Spleen (tissue), 11 donors: ENCODE measurements at regions not wholly inside any gene's neighbourhood (a gene's known extent, or its start where the extent isn't known, plus 50 kb on each side); places are given as distances from the start of the nearest gene placed in this dataset.
A peak's percentile ranks its signal among the peaks of the same experiment; 100 is the strongest.

ENCODE experiments used
- DNase-seq: peaks from one replicate; pipeline ENCODE4 v3.0.0-alpha.2; 2020
- H3K27ac ChIP-seq, 8 donors: fragments of 200-600 bp; sonication (generic) in 7 of 8; 1 replicate in 4 of 8; 2 replicates in 4 of 8; pipeline versions ENCODE4 v1.5.0 to v1.8.0; 2016 to 2021; ENCODE audit warnings: inconsistent platforms in 4 of 8, mild to moderate bottlenecking in 4 of 8, moderate library complexity in 1 of 8
- H3K27me3 ChIP-seq, 7 donors: fragments of 200-600 bp; sonication (generic) in 6 of 7; replicated peaks in 1 of 7; 1 replicate in 4 of 7; 2 replicates in 3 of 7; pipeline versions ENCODE4 v1.5.0 to v1.8.0; 2016 to 2021; ENCODE audit warnings: inconsistent platforms in 3 of 7, mild to moderate bottlenecking in 1 of 7
- H3K36me3 ChIP-seq, 6 donors: fragments of 200-600 bp; sonication (generic) in 5 of 6; 1 replicate in 4 of 6; 2 replicates in 2 of 6; pipeline versions ENCODE4 v1.5.0 to v1.8.0; 2016 to 2021; ENCODE audit warnings: inconsistent platforms in 2 of 6
- H3K4me1 ChIP-seq, 6 donors: fragments of 200-600 bp; sonication (generic) in 5 of 6; 1 replicate in 3 of 6; 2 replicates in 3 of 6; pipeline versions ENCODE4 v1.5.0 to v1.8.0; 2016 to 2021; ENCODE audit warnings: inconsistent platforms in 3 of 6
- H3K4me3 ChIP-seq, 8 donors: fragments of 200-600 bp; sonication (generic) in 7 of 8; 1 replicate in 4 of 8; 2 replicates in 4 of 8; pipeline versions ENCODE4 v1.5.0 to v1.8.0; 2016 to 2021; ENCODE audit warnings: inconsistent platforms in 4 of 8, mild to moderate bottlenecking in 4 of 8, moderate library complexity in 2 of 8
- H3K9me3 ChIP-seq, 8 donors: fragments of 200-600 bp; sonication (generic) in 7 of 8; 1 replicate in 4 of 8; 2 replicates in 4 of 8; pipeline versions ENCODE4 v1.5.0 to v1.8.0; 2016 to 2021; ENCODE audit warnings: inconsistent platforms in 4 of 8
- CTCF ChIP-seq, 11 experiments: fragments of 200-600 bp in 7 of 11; fragments of 450-650 bp in 4 of 11; sonication (generic) in 4 of 11; IDR thresholded peaks in 8 of 11; conservative IDR thresholded peaks in 3 of 11; 1 replicate in 7 of 11; 2 replicates in 4 of 11; pipeline versions ENCODE4 v1.4.0 to v1.8.0; 2016 to 2021; ENCODE audit warnings: antibody characterized with exemption in 11 of 11, inconsistent platforms in 4 of 11, mild to moderate bottlenecking in 1 of 11
- POLR2A ChIP-seq, 3 donors: fragments of 450-650 bp; IDR thresholded peaks; one replicate each; pipeline ENCODE4 v1.5.1; 2017; ENCODE audit warnings: antibody characterized with exemption in 3 of 3, mild to moderate bottlenecking in 1 of 3
- POLR2AphosphoS5 ChIP-seq, 3 donors: sonication (generic); formaldehyde crosslinking; IDR thresholded peaks; one replicate each; pipeline ENCODE4 v1.5.1; 2017; ENCODE audit warnings: antibody characterized with exemption in 3 of 3
- WGBS, 5 donors: extraction: QIAGEN DNeasy Blood & Tissue Kit in 3 of 5; methylation state at CpG; one replicate each; pipeline versions ENCODE4 v1.1.5 to v1.1.7; 2013 to 2018; 5-methylcytosine and 5-hydroxymethylcytosine counted together
- intact Hi-C: fragments of 100-400 bp; cut with DNase I; formaldehyde crosslinking; loops from one replicate; pipeline ENCODE4 v1.15.0; 2023; ENCODE audit warnings: low total_unique reads
- donor health status: healthy with polysubstance abuse.
- donor health status: DM: no; HTN: no; CAD: no; lungs with moderate emphysema.
- donor health status: DM: no; HTN: no; CAD: no.
- donor health status: Bipolar disorder and iron deficiency.
- donor health status: healthy.
- donor health status: DM: no; HTN: no; CAD: no.
- donor health status: DM: yes; HTN: yes; CAD: no.

GRCh38 chr6:63440594-63440993, 120.8 kb upstream of the LGSN start:
- 89 to 93% (median 92%) methylated on average over 16 of the region's 16 CpGs for WGBS, 5 donors
- Histone ChIP-seq H3K4me1 (no peaks in the 10 kb centered on the region), H3K4me3 (no peak overlapping the region), H3K27me3 (no peaks in the 10 kb centered on the region), H3K9me3 (peaks cover 0 to 19% (median 0%) of the 10 kb centered on the region in 8 donors), H3K36me3 (no peaks in the 10 kb centered on the region), H3K27ac (no peak overlapping the region)
- no peak for DNase-seq
- intact Hi-C loops = no loop called here
- TF ChIP-seq POLR2A (IDR thresholded peaks at IDR 0.05) = no peak
- TF ChIP-seq CTCF (IDR thresholded peaks at IDR 0.05 in 8 of 11, conservative IDR thresholded peaks at IDR 0.05 in 3 of 11) = no peak
- TF ChIP-seq POLR2AphosphoS5 (IDR thresholded peaks at IDR 0.05) = no peak

- H3K9me3 ChIP-seq = peaks cover 0 to 19% (median 0%) of the 10 kb centered on the region in 8 donors
- no peak for DNase-seq
- H3K4me3 ChIP-seq = peak overlapping the region in 2 of 8 donors; percentile 8 to 27
- H3K36me3 ChIP-seq = no peaks in the 10 kb centered on the region
- no peaks in the 10 kb centered on the region for H3K27me3 ChIP-seq
- intact Hi-C loops = no loop called here
- no peaks in the 10 kb centered on the region for H3K4me1 ChIP-seq
- H3K27ac ChIP-seq = no peak overlapping the region
- 85 to 89% (median 87%) methylated on average over 18 of the region's 18 CpGs for WGBS, 5 donors
- no peak for TF ChIP-seq CTCF (IDR thresholded peaks at IDR 0.05 in 8 of 11, conservative IDR thresholded peaks at IDR 0.05 in 3 of 11)
Observed at GRCh38 chr6:63441266-63441956, 121.6 kb upstream of the LGSN start.

- WGBS, 5 donors = 92 to 98% (median 95%) methylated on average over 7 to 20 of the region's 20 CpGs
- Histone ChIP-seq H3K4me1 (no peaks in the 10 kb centered on the region), H3K27ac (no peak overlapping the region), H3K27me3 (no peaks in the 10 kb centered on the region), H3K36me3 (no peaks in the 10 kb centered on the region), H3K9me3 (peaks cover 0 to 14% (median 0%) of the 10 kb centered on the region in 8 donors), H3K4me3 (no peak overlapping the region)
- no peak for TF ChIP-seq CTCF (IDR thresholded peaks at IDR 0.05 in 8 of 11, conservative IDR thresholded peaks at IDR 0.05 in 3 of 11)
- TF ChIP-seq POLR2A (IDR thresholded peaks at IDR 0.05) = no peak
- no peak for TF ChIP-seq POLR2AphosphoS5 (IDR thresholded peaks at IDR 0.05)
- intact Hi-C loops = no loop called here
- DNase-seq = no peak
Observed at GRCh38 chr6:63442870-63443269, 123.1 kb upstream of the LGSN start.

GRCh38 chr6:63444768-63445167, 125.0 kb upstream of the LGSN start:
- no peak overlapping the region for H3K27ac ChIP-seq
- no peaks in the 10 kb centered on the region for H3K4me1 ChIP-seq
- DNase-seq = no peak
- TF ChIP-seq POLR2AphosphoS5 (IDR thresholded peaks at IDR 0.05) (no peak), POLR2A (IDR thresholded peaks at IDR 0.05) (no peak), CTCF (IDR thresholded peaks at IDR 0.05 in 8 of 11, conservative IDR thresholded peaks at IDR 0.05 in 3 of 11) (no peak)
- intact Hi-C loops = no loop called here
- H3K4me3 ChIP-seq = no peak overlapping the region
- no peaks in the 10 kb centered on the region for H3K27me3 ChIP-seq
- peaks cover 0 to 13% (median 0%) of the 10 kb centered on the region in 8 donors for H3K9me3 ChIP-seq
- WGBS, 5 donors = 74 to 94% (median 88%) methylated on average over 7 of the region's 7 CpGs
- H3K36me3 ChIP-seq = no peaks in the 10 kb centered on the region
